ENCODE measurements at regions not wholly inside any gene's neighbourhood (a gene's known extent, or its start where the extent isn't known, plus 50 kb on each side); places are given as distances from the start of the nearest gene placed in this dataset.

DNA sequence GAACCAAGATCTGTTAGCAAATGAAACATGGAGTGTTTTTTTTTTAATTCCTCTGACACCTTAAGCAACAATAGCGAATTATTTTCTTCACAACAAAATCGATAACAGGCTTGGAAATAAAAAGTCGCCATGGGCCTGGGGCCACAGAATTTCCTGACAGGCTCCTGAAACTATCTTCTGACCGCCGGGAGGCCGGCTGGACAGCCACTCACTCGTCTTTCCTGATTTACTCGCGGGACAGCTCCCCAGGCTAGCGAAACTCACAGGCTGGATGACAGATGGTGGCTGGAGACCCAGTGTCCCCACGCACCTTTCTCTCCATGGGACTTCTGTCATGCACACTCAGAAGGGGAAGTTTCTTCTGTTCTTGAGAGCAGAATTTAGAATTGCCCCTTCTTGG lies 143.3 kb upstream of the IRX2 start:
- 74 to 76% methylated on average over 11 of the region's 11 CpGs for WGBS, 2 donors
- TF ChIP-seq POLR2A (IDR thresholded peaks at IDR 0.05) = no peak
- TF ChIP-seq, protein P1, sequence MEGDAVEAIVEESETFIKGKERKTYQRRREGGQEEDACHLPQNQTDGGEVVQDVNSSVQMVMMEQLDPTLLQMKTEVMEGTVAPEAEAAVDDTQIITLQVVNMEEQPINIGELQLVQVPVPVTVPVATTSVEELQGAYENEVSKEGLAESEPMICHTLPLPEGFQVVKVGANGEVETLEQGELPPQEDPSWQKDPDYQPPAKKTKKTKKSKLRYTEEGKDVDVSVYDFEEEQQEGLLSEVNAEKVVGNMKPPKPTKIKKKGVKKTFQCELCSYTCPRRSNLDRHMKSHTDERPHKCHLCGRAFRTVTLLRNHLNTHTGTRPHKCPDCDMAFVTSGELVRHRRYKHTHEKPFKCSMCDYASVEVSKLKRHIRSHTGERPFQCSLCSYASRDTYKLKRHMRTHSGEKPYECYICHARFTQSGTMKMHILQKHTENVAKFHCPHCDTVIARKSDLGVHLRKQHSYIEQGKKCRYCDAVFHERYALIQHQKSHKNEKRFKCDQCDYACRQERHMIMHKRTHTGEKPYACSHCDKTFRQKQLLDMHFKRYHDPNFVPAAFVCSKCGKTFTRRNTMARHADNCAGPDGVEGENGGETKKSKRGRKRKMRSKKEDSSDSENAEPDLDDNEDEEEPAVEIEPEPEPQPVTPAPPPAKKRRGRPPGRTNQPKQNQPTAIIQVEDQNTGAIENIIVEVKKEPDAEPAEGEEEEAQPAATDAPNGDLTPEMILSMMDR (IDR thresholded peaks at IDR 0.05) = no peak
- H3K4me3 ChIP-seq (ENCODE audit: low read depth, poor library complexity, severe bottlenecking) = no peak overlapping the region
- DNase-seq (ENCODE audit: low spot score in 2 of 2) = peak; percentile 1 to 80
- intact Hi-C loops (cut with DNase I; ENCODE audit: low total_unique reads) = no loop called here

DNA sequence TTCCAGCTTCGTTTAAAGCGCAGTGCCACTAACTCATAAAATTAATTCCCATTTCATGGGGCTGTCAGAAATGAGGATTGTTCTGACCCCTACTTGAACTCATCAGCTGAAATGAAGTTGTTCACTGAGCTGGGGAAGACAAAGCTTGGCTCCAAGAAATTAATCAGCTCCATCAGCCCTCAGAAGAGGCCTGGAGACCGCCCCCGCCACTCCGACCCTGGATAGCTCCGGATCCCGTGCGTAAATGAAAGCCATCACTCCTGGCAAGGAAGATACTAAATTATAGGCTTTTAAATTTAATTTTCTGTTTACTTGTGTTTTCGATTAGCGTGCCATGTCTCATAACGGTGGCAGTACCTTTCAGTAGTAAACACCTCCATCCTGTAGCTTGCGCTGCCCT lies 142.8 kb upstream of the IRX2 start:
- no peak overlapping the region for H3K4me3 ChIP-seq (ENCODE audit: low read depth, poor library complexity, severe bottlenecking)
- WGBS, 2 donors = 72 to 73% methylated on average over 12 of the region's 12 CpGs
- intact Hi-C loops (cut with DNase I; ENCODE audit: low total_unique reads) = no loop called here
- peak; percentile 0 to 42 for DNase-seq (ENCODE audit: low spot score in 2 of 2)
- TF ChIP-seq, protein P1 (IDR thresholded peaks at IDR 0.05) = no peak
- TF ChIP-seq POLR2A (IDR thresholded peaks at IDR 0.05) = no peak

DNA sequence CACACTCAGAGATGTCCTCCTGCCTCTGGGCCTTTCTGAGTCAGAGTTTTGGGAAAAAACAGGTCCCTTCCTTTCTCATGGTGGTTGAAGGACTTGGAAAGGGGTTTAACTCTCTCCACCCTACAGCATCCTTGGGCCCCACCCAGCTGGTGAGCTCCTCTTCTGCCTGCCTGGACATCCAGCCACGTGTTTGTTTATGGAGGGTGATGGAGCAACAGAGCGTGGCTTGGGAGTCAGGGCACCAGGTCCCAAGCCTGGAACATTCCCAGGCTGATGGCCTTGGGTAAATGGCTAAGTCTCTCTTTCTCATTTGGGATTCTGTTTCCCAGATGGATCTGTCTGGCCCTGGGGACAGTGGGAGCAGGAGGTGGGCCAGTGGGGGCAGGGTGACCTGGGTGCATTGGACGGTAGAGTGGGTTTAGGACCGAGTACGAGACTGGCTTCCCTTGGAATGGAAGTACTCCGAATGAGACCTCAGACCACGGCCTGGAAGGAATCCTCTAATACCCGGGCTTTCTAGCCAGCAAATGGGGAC lies 141.1 kb upstream of the IRX2 start:
- WGBS, 2 donors = 74 to 76% methylated on average over 8 of the region's 8 CpGs
- intact Hi-C loops (cut with DNase I; ENCODE audit: low total_unique reads) = no loop called here
- TF ChIP-seq, protein P1 (IDR thresholded peaks at IDR 0.05) = no peak
- TF ChIP-seq POLR2A (IDR thresholded peaks at IDR 0.05) = no peak
- no peak overlapping the region for H3K4me3 ChIP-seq (ENCODE audit: low read depth, poor library complexity, severe bottlenecking)
- DNase-seq (ENCODE audit: low spot score in 2 of 2) = peak in 1 of 2 donors; percentile 64

DNA sequence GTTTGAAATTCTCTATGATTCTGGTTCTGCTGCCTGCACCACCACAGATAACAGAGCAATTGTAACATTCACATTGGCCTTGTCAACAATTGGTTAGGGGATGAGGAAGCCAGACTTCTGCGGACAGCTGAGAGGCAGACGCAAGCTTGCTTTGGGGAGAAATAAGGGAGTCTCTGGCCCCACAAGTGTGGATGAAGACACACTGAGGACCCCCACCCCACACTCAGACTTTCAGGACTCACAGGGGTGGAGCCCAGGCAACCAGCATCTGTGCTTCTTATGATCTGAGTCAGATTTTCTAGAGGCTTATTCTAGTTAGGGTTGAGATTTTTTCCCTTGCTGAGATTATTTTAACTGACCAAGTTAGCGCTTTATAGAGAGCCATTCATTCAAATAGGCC lies 140.3 kb upstream of the IRX2 start:
- DNase-seq (ENCODE audit: low spot score in 2 of 2) = peak; percentile 6 to 62
- WGBS, 2 donors = 88 to 95% methylated on average over 3 of the region's 3 CpGs

DNA sequence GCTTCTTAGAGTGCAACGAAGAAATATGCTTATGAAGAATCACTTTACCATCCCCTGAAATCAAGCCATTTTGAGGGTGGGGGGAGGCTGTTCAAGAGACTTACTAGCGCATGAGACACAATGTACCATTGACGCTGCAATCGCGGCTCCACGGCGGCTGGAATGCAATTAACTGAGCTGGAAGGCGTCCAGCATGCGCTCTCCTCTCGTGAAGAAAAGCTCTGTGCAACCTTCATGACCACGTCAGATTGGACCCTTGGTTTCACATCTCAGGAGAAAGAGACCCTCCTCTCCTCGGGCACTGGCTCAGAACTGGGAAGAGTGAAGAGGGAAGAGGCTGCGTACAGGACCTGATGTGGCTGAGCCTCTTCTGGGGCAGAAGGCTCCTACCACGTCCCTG lies 138.5 kb upstream of the IRX2 start:
- TF ChIP-seq POLR2A (IDR thresholded peaks at IDR 0.05) = no peak
- TF ChIP-seq, protein P1 (IDR thresholded peaks at IDR 0.05) = no peak
- DNase-seq (ENCODE audit: low spot score in 2 of 2) = peak in 1 of 2 donors; percentile 56
- WGBS, 2 donors = 91 to 92% methylated on average over 14 of the region's 14 CpGs

More for the DNA sequence above, 140.3 kb upstream of the IRX2 start:
- TF ChIP-seq, protein P1 (IDR thresholded peaks at IDR 0.05) = no peak
- intact Hi-C loops (cut with DNase I; ENCODE audit: low total_unique reads) = no loop called here
- no peak overlapping the region for H3K4me3 ChIP-seq (ENCODE audit: low read depth, poor library complexity, severe bottlenecking)

DNA sequence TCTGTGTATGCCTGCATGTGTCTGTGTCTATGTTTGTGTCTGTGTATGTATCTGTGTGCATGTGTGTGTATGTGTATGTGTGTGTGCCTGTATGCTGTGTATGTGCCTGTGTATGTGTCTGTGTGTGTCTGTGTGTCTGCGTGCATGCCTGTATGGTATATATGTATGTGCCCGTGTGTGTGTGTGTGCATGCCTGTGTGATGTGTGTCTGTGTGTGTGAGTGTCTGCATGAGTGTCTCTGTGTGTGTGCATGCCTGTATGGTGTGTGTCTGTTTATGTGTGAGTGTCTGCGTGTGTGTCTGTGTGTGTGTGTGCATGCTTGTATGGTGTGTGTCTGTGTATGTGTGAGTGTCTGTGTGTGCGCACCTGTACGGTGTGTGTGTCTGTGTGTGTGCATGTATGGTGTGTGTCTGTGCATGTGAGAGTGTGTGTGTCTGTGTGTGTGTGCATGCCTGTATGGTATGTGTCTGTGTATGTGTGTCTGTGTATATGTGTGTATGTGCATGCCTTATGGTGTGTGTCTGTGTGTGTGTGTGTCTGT lies 137.1 kb upstream of the IRX2 start:
- no peak overlapping the region for H3K4me3 ChIP-seq (ENCODE audit: low read depth, poor library complexity, severe bottlenecking)
- WGBS, 2 donors = 84 to 94% methylated on average over 5 of the region's 5 CpGs
- TF ChIP-seq POLR2A (IDR thresholded peaks at IDR 0.05) = no peak
- TF ChIP-seq, protein P1 (IDR thresholded peaks at IDR 0.05) = no peak
- peak in 1 of 2 donors; percentile 13 for DNase-seq (ENCODE audit: low spot score in 2 of 2)
- intact Hi-C loops (cut with DNase I; ENCODE audit: low total_unique reads) = no loop called here

More for the DNA sequence above, 138.5 kb upstream of the IRX2 start:
- intact Hi-C loops (cut with DNase I; ENCODE audit: low total_unique reads) = no loop called here
- H3K4me3 ChIP-seq (ENCODE audit: low read depth, poor library complexity, severe bottlenecking) = no peak overlapping the region

All from lower leg skin (tissue), 4 donors.